ENCODE measurements at regions not wholly inside any gene's neighbourhood (a gene's known extent, or its start where the extent isn't known, plus 50 kb on each side); places are given as distances from the start of the nearest gene placed in this dataset. TPM values are rescaled to one million over a fixed set of nuclear protein-coding genes. Genes with fewer than 3 reads are reported as not detected.

DNA sequence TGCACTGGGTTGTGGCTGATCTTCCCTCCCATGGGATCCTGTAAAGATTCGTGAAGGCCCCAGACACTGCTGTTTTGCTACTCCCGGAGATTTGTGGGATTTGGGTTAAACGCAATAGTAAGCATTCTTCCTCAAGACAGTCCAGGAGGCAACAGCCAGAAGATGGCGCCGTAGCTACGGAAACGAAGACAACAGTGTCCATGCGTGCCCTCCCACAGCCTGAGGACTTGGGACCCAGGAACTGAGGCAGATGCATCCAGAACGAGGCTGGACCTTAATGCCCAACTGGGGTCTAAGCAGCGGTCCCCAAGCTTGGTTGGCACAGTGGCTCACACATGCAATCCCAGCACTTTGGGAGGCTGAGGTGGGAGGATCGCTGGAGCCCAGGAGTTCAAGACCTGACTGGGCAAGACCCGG, 57.6 kb upstream of the ZNF507 start:
- DNase-seq (ENCODE audit: low spot score), result peak; percentile 66

DNA sequence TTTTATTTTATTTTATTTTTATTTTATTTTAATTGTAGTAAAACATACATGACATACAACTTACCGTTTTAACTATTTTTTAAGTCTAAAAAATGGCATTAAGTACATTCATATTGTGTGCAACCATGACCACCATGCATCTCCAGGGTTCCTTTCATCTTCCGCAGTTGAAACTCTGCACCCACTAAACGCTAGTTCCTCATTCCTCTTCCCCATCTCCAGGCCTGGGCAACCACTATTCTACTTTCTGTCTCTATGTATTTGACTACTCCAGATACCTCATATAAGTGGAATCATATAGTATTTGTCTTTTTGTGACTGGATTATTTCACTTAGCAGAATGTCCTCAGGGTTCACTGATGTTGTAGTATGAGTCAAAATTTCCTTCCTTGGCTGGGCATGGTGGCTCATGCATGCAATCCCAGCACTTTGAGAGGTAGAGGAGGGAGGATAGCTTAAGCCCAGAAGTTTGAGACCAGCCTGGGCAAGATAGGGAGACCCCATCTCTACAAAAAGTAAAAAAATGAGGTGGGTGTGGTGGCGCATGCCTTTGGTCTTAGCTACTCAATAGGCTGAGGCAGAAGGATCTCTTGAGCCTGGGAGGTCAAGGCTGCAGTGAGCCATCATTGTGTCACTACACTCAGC, 55.7 kb upstream of the ZNF507 start:
- no peak for DNase-seq (ENCODE audit: low spot score)

DNA sequence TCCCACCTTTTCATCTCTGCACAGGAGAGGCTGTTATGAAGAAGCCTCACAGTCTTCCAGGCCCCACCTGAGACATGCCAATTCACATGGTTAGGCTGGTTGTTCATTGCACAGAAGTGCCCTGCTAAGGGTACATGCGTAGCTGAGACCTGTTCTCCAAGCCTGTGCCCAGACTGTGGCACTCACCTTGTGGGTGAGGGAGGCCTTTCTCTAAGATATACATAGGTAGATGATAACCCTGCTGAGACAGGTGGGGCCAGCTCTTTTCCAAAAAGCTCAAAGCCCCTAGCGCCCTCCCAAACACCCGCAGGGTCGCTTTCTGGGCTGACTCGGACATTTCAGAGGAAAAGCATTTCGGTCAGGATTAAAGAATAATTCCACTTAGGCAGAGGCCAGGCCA, 53.5 kb upstream of the ZNF507 start:
- no peak for DNase-seq (ENCODE audit: low spot score)

DNA sequence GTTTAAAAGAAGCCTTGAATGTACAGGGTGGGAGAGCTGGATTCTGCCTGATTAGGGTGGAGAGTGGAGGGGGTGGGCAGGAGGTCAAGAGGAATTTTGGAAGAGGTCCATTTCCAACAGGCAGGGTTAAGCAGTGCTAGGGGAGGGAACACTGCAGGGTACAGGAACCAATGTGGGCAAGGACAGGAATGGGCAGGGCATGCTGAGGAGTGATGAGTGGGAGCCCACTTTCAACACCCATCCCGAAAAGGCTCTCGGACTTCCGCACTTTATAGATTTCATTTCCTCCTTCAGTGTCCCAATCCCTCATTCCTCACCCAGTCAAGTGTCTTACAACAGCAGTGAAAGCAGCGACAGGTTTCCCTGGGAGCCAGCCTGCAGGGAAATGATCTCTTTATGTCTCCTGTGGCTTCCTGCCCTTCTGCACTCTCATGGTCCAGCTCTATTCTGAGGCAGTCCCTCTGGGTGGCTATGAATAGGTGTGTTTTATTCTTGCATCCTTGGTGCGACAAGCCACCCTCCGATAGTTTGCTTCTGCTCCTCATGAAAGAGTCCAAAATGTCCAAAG, 50.5 kb upstream of the ZNF507 start:
- DNase-seq (ENCODE audit: low spot score), result no peak

Small RNA genes lying in the stretch of these regions (small RNA-seq; reads per million reads assigned to genes)
- gene AC011456.1, result not detected
- not detected for gene RNA5SP471
- gene RNA5SP472, result not detected
- gene RNU6-967P, result not detected

Data from HT-29 (cell line).